ENCODE measurements at regions not wholly inside any gene's neighbourhood (a gene's known extent, or its start where the extent isn't known, plus 50 kb on each side); places are given as distances from the start of the nearest gene placed in this dataset.
"Not testable (repeated sequence)": the region's sequence is repeated elsewhere in the genome, so short reads cannot be mapped to it uniquely, and the experiment has no call there.

- DNase-seq, result no peak
Observed at GRCh38 chr16:51271156-51271701, 120.2 kb upstream of the SALL1 start.

GRCh38 chr16:51268237-51268636 is 117.2 kb upstream of the SALL1 start:
- DNase-seq, result no peak

- no peak for DNase-seq
Observed at GRCh38 chr16:51267681-51268080, 116.6 kb upstream of the SALL1 start.

GRCh38 chr16:51262428-51262827 is 111.4 kb upstream of the SALL1 start:
- no peak for DNase-seq

- DNase-seq, result no peak
Observed at GRCh38 chr16:51261919-51262318, 110.8 kb upstream of the SALL1 start.

DNA sequence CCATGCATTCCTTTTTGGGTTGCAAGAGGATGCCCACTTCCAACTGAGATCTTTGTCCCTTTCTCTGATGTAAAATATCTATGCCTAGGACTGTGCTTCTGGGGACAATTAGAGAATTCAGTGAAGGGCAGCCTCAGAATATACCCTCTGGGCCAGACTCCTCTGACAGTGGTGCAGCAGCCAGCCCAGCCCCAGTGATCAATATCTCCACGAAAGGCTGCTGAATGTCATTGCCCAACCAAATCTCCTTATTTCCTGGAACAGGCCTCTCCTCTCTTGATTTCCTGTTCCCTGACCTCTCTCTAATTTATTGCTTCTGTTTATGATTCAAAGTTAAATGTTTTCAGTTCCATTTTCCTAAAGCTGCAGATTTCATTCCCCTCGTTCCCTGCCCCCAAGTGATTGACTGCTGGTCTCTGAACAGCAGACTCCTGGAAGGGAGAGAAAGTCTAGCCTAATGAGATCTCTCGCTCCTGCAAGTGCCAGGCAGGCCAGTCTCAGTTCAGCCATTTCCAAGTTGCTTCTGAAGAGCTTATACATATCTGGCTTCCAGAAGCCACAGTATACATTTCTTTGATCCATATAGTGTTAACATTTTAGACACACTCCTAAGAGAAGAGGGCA is 104.4 kb upstream of the SALL1 start:
- no peak for DNase-seq

DNA sequence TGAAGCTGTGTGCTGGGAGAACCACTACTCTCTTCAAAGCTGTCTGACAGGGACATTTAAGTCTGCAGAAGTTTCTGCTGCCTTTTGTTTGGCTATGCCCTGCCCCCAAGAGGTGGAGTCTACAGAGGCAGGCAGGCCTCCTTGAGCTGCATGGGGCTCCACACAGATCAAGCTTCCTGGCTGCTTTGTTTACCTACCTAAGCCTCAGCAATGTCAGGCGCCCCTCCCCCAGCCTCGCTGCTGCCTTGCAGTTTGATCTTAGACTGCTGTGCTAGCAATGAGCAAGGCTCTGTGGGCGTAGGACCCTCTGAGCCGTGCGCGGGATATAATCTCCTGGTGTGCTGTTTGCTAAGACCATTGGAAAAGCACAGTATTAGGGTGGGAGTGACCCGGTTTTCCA is 103.3 kb upstream of the SALL1 start:
- not testable (repeated sequence) for DNase-seq

- DNase-seq, result no peak
Observed at GRCh38 chr16:51248217-51248616, 97.1 kb upstream of the SALL1 start.

- DNase-seq, result no peak
Observed at GRCh38 chr16:51245658-51245995, 94.6 kb upstream of the SALL1 start.

DNA sequence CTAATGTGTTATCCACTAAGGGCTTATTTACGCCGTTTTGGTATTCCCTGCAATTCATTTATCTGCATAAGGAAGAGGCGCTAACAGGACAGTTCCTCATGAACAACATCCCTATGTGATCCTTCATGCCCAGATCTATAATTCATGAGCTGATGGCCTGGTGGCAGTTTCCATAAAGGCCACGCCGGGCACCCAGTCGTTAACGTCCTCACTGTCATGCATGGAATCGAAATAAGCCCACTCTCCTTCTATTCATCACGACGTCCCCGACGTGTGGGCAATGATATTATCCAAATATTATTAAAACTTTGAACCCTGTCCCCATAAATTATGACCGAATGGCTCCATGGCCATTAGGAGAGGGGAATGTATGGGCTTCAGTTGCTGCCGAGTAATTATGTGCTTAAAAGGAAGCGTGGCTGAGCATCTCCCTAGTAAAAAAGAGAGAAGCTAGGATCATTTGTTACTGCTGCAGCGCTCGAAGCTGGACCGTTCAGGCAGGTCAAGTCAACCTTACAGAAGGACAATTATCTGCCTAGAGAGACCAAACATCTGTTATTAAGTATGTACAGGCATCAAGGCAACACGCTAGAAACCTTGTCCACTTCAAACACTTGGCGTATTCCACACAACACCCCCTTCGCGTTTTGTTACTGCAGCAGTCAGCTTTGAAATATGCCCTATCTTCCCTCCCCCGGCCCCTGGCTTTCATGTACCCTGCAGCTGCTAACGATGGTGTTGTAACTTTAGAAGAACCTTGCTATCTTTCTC is 94.0 kb upstream of the SALL1 start:
- DNase-seq, result no peak

DNA sequence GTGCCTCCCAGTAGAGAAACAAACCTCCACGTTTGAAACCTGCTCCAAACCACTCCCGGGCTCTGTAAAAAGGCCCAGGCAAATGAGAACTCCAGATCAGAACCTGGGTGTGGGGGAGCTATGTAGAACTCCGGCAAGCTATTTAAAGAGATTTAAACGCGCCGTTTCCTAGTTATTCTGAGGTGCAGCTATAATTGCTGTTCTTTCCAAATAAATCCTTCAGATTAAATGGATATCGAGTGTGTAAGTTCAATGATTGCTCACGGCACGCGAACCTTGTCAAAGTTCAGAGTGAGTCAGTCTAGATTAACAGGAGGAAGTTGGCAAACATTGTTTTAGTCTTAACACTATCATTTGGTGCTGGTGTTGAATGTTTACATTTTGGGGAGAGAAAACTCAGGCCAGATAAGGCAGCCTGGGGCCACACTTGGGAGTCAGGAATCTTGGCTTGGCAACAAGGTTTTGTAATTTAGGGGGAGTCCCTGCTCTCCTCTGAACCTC is 92.9 kb upstream of the SALL1 start:
- no peak for DNase-seq

GRCh38 chr16:51242296-51242994 is 91.4 kb upstream of the SALL1 start:
- DNase-seq, result no peak

GRCh38 chr16:51239196-51239595 is 88.1 kb upstream of the SALL1 start:
- no peak for DNase-seq

GRCh38 chr16:51237861-51238378 is 86.8 kb upstream of the SALL1 start:
- no peak for DNase-seq

DNA sequence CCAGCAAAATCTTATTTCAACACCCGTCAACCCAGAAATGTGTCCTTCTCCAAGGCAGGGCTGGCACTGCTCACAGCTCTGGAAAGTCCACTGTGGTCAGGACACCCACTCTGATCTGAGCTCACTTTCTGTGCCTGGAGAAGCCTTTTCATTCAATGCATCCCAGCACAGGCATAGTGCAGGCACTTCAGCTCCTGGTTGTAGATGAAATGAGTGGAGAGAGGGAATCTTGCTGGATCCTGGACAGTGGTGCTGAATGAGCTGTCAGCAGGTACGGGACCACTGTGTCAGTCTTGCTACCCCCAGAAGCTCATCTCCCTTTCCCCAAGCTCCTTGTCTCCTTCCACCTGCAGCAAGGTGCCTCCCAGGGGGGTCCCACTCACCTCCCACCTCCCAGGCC is 86.1 kb upstream of the SALL1 start:
- DNase-seq, result no peak

- no peak for DNase-seq
Observed at GRCh38 chr16:51236583-51236982, 85.5 kb upstream of the SALL1 start.

GRCh38 chr16:51231702-51232101 is 80.6 kb upstream of the SALL1 start:
- no peak for DNase-seq

DNA sequence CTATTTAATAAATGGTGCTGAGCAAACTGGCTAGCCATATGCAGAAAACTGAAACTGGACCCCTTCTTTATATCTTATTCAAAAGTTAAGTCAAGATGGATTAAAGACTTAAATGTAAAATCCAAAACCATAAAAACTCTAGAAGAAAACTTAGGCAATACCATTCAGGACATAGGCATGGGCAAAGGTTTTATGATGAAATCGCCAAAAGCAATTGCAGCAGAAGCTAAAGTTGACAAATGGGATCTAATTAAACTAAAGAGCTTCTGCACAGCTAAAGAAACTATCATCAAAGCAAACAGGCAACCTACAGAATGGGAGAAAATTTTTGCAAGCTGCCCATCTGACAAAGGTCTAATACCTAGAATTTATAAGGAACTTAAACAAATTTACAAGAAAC is 79.0 kb upstream of the SALL1 start:
- not testable (repeated sequence) for DNase-seq

GRCh38 chr16:51228097-51228659 is 77.1 kb upstream of the SALL1 start:
- DNase-seq, result no peak

- no peak for DNase-seq
Observed at GRCh38 chr16:51225878-51226277, 74.8 kb upstream of the SALL1 start.

GRCh38 chr16:51224317-51224716 is 73.2 kb upstream of the SALL1 start:
- DNase-seq, result no peak

- DNase-seq, result no peak
Observed at GRCh38 chr16:51222016-51222415, 70.9 kb upstream of the SALL1 start.

DNA sequence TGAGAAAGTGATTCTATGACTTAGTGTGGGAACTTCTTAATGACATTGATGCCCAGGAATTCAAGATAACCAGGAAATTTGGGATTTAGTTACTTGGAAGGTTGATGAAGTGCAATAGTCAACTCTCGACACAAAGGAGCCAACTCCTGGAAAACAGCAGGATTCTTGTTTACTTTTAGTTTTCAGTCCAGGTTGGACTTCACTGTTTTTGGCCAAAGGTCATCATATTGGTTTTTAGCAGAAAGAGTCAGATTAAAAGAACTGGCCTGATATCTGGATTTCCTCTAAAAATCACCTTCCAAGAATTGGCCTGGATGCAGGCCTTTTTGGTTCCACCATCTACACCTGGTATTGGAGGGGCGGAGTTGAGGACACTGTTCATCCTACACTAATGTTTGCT is 60.1 kb upstream of the SALL1 start:
- DNase-seq, result no peak
